ENCODE measurements at regions not wholly inside any gene's neighbourhood (a gene's known extent, or its start where the extent isn't known, plus 50 kb on each side); places are given as distances from the start of the nearest gene placed in this dataset.

DNA sequence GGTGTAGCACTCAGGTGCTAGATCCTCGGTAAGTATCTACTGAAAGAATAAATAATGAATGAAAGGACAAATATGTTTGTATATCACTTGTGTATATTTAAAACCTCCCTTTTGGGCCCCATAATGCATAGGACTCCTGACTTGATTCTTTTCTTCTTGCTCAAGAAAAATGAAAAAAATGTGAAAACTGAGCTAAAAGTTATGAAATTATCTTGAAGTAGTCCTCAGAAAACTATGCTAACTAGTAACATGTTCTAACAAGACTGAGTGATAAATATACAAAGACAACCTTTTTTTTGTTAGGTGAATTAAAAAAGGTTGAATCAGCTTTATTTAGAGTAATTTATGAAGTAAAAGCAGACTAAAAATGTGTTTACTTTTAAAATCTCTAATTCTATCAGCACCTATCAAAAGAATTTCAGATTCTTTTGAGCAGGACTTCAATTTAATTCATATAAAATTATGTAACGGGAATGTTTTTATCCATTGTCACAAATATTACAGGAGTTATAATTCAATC lies 247.8 kb upstream of the JAG1 start:
- DNase-seq = no peak

DNA sequence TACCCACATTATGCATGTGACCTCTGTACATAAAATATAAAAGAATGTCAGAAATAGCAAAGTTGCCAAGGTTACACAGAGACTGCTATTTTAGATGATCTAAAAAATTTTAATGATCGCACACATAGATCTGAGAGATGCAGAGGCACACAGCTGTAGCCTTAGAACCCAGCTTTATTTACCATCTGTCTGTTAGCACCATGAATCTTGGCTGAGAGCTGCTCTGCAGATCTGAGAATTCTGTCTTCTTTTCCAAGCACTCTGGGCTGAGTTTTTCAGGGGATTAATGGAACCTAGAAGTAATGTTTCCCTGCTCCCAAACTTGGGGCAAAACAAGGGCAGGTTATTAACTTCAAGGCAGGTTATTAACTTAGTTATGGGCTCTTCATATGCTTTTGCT lies 248.7 kb upstream of the JAG1 start:
- no peak for DNase-seq

DNA sequence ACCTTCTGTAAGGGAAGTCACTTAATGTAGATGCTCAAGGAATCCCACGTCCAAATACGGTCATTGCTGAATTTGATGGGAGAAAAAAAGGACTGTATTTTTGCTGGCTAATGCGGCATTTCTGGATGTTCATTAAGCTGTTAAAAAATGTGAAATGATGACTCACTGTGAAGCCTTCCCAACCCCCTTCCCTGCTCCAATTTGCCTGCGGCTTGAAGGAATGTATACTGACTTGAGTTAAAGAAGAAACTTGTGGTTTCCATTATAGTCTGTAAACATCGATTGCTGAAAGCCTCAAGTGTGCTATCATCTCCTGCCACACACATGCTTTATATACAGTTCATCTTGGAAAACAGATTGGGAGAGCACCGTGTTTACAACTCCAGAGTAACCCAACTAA lies 249.1 kb upstream of the JAG1 start:
- DNase-seq = no peak

DNA sequence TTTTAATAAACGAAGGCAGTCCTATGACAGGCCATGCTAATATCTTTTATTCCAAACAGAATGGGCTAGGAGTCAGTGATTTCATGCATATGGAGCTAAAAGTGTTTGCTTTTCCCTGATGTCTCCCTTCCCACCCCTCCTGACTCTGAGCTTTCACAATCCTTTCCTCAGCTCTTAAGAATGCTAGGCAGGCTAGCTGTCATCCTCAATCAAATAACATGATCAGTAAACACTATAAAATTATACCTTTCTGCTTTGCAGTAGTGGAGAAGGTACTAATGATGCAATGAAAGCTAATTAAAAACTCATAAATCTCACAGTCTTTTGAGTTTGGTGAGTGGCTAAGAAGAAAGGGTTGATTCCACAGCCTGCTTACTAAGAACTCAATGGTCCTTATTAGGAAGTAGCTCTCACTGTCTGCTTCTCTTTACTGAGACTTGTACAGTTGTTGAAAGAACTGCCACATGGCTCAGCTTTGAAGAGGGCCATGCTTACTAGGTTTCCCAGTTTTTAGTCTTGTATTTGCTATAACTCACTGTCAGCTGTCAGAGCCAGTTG lies 250.9 kb upstream of the JAG1 start:
- DNase-seq = no peak

DNA sequence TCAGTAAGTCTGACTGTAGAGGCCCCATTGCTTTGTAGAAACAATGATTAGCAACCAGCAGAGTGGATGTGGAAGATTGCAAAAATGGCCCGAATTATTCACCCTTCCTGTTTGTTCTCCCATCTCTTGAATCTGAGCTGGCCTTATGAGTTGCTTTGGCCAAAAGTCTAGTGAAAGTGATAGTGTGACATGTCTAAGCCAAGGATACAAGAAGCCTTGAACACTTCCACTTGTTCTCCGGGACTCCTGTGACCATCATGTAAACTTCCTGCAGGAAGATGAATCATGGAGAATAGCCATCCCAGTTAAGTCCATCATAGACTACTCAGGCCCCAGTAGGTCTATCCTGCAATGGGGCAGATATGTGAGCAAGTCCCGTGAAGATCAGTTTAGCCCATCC lies 252.0 kb upstream of the JAG1 start:
- no peak for DNase-seq

DNA sequence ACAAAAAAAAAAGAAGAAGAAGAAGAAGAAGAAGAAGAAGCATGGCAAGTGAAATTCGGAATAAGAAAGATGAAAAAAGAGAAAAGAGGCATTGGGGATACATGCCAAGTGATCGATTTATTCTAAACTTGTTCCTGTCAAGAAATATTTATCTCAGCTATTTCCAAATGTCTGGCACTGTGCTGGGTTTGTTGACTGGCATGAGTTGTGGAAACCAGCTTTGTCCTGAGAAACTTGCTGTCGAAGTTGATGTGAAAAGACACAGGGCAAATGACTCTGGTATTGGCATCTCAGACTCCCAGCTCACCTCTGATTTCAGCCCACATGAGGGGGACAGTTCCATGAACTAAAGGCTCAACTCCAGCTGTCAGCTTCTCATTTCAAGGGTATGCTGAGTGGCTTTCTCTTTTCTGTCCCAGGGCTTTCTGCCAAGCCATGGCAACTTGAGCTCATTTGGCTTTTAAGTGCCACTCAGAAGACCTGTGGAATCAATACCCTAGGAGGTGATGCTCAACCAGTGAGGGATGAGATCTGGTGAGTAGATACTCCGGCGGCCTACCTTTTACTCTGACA lies 253.3 kb upstream of the JAG1 start:
- DNase-seq = no peak

DNA sequence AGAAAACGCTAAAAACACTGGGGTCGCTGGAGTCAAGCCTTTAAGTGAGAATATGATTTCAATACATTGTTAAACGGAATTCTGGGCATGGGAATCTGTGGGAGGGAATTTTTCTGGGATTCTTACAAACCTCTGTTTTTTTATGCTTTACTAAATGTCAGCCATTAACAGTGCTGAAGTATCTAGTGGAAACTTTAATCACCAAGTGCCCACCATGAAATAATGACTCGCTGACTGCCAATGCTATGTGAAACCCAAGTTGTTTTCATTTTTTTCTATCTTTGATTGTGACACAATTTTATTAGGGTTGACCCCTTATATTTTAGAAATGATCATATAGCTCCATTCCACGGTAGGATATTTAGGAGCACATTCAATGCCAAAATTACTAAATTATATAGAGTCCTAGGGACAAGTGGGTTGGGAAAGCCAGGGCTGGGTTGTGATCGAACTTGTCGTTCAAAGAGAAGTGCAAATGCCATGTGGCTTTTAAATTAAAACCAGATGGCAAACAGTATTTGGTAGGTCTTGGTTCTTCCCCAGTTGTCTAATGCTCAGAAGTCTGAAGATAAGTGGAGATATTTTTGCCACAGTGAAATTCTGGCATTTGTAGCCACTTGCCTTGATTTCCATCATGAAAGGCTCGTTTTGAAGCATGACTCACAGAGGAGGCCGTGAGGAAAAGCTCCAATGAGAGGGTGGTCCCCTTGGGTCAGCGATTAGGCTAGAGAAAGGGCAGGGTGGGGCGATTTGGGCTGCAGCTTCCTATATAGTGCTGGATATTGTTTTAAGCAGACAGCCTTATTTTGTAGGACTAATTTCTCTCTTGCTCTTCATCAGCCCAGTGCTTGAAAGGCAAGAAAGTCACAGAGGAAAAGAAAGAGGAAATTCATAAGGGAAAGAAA lies 254.4 kb upstream of the JAG1 start:
- DNase-seq = no peak

DNA sequence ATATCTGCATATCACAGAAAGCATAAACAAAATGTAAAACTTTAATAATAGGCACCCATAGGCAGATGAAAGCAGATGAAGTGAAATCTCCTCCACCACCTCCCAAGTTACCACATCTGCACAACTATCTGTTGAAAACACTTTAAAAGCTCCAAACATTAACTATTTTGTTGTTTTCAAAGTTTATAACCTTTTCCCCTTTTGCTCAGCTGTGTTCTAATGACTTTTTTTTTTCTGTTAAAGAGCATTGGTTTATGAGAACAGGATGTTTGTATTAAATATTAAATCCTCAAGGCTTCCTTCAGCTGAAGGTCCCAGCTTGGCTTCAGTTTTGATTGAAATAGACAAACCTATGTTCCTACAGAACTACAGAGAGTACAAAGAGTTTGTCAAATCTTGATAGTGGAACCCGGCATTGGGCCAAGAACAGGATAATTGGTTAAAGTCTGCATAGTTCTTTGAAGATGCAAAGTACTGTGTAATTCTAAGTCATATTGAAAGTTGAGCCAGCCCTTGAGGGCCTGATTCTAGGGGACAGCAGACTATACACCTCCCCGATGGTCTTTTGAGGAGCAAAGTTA lies 255.1 kb upstream of the JAG1 start:
- DNase-seq = no peak

DNA sequence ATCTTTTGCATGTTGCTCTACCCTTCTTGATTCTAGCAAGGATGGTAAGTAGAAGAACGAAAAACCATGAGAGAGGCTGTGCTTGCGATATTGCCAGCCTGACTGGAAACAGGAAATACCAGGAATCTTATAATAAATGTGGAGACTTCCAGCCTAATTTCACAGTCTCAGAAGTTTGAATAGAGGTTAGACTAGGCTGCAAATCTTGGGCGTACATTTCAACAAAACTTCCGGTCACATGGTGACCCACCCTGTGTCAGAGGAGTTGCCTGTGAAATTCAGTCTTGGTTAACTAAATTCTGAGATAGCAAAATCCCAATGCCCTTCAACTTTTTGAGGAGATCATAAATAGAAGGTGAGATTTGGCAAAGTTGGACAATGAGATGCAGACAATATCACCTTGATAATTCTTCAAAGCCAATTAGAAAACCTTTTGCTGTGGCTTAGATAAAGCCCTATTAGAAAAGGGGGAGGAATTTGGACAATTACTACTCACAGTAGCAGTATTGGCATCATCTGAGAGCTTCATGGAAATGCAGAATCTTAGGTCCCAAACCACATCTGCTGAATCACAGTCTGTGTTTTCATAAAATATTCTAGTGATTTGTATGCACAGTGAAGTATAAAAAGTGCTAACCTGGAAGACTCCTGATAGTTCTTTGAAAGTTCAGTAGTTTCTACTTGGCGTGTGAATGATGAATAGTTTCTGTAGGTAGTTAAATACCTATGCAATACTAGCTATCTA lies 262.0 kb upstream of the JAG1 start:
- no peak for DNase-seq

DNA sequence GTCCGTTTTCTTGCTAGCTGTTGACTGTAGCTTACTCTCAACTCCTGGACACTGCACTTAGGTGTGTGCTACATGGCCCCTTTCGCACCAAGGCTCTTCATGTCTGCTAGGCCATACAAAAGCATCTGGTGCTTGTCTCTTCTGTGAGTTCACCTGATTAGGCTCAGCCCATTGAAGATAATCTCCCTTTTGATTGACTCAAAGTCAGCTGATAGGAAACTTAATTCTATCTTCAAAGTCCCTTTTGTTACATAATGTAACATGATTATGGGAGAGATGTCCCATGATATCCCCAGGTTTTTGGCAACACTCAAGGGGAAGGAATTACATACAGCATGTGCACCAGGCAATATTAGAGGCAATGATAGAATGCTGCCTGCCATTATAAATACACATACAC lies 263.0 kb upstream of the JAG1 start:
- no peak for DNase-seq

DNA sequence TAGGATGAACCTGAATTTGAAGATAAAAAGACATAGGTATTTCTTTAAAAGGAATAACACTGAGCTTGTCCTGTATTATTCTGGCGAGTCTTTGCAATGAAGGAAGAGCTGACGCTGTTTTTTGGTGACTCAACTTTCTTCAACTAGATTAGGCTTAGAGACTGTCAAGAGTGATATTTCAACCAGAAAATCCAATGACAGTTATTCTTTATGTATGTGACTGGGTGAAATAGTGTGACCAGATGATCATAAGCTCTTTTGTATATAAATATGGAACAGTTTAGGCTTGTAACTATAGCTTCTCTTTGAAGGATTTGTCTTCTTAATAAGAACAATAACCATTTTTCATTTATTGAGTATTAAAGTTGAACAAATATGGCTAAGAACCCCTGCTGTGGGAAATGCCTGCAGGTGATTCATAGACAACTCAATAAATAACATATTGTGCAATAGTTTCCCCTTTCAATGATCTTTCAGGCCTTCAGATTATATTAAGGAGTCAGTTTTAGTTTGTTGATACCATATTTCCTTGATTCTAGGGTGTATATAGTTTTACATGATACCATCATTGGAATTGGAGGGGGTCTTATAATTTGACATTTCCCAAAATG lies 265.6 kb upstream of the JAG1 start:
- no peak for DNase-seq

DNA sequence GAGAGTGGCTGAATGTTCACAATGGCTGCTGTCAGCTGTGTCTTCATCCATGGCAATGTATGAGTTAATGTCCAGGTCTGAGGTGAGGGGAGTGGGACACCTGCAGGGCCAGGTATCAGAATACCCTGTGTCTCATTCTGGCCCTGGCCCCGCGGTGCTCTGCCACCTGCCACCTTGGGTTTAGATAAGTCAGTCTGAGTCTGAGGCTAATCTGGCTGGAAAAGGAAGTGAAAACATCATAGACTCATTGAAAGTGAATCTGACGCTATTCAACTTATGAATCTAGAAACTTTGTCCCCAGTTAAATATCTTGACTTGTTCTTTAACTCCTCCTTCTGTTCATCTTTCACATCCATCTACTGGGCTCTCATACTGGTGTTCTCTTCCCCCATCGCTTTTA lies 267.1 kb upstream of the JAG1 start:
- no peak for DNase-seq

DNA sequence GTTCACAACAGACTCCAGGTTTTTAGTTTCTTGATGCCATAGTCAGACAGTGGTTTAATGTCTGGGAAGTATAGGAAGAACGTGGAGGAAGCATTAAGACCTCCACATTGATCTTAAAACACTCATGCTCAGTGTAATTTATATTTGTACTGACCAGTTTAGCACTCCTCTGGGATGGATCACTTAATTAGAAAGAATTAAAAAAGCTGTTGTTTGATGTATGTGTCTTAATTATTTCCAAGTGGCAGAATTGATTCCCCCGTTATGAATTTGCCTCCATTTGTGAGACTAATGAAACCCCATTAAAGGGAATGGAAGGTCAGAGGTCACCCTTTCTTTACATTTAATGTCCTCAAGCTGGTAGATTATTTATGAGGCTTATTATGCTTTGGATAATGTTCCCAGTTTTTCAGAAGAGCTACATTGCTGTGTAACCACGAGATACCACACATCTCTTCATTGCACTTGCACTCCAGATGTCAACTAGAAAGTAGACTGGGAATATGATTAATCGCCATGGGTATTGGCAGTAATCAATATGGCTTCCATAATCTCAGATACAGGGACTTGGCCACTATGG lies 270.0 kb upstream of the JAG1 start:
- peak; percentile 12 for DNase-seq

DNA sequence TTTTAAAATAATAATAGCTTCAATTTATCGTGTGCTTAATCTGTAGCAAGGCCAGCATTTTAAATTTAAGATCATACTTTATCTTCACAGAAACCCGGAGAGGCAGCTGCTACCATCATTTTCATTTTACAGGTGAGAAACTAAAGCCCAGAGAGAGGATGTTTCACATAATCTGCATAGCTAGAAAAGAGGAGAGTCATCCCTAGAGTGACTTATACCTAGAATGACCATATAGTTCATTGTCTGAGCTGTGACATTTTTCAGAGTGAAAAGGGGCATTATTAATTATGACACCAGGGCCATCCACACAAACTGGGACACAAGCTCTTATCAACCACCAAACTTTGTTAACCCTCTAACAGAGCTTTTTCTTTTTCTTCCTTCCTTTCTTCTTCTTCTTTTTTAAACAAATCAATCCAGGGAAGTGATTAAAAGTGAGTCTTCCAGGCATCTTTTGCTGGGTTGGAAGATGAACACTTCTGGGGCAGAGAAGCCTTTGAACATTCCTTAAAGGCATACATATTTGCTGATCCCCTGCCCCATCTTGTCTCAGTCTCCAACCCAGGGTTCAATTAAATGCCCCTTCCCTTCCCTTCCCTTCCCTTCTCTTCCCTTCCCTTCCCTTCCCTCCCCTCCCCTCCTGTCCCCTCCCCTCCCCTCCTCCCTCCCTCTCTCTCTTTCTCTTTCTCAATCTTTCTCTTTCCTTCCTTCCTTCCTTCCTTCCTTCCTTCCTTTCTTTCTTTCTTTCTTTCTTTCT lies 272.5 kb upstream of the JAG1 start:
- DNase-seq = no peak

DNA sequence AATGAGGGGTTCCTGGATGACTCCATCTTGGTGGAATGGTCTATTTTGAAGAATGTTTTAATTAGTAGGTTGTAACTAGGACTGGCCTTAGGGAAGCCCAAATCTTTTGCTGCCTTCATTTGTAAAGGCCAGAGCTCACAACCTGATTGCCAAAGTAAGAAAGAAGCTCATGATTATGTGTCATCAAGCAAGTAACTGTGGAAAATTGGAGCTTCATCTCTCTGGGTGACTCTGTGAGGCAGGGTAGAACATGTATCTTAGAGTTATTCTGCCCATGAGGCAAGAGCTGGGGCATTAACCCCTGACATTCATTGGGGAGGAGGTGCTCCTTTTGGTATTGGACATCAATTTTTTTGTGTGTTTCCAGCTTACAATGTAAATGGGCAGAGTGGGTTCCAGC lies 273.9 kb upstream of the JAG1 start:
- DNase-seq = no peak

DNA sequence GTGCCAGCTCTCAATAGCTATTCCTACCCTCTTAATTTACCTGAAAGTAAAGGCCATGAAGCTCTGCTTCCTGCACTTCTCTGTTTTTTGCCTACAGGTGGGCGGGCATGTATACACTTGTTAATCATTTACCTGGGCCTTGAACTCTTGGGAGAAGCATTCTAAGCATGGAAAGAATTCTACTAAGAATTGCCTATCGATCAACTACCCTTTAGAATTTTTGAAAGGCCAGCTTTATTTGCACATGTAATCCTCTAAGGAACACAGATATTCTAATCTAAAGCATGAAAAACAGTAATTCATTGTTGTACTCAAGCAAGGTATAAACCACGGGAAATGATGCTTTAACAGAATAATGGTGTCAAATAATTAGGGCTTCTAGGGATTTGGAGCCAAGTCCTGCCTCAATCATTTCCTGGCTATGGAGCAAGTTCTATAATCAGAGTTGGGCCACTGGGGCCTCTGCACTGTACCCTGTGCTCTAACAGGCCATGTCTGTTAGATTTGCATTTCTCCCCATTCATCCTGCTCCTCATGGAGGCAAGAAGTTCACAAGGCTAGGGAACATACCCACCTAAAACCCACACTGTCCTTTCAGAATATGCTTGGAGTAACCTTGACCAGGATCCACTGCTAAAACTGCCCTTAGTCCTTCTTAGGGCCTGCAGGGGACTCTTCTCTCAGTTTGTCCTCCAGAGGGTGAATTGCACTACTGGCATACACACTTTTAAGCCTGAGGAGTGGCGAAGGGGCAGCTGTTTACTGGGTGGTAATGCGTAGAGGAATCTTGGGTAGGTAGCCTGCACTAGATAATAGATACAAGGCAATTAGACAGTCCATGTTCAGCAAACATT lies 276.4 kb upstream of the JAG1 start:
- no peak for DNase-seq

DNA sequence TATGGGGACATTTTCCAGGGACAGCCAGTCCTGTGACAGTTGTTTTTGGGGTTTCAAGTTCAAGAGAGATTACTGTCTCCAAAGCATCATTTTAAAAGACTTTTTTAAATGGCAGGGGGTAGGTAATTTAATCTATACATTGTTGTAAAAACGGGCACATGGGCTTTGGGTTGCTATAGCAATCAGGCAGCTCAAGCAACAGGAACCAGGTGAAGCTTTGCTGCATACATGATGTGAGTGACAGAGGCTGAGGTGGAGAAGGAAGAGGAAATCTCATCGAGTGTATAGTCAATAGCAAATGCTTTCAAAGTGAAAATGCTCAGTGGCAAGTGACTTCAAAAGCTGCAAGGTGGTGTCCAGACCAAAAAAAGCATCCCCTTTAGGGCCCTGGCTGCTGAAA lies 277.4 kb upstream of the JAG1 start:
- no peak for DNase-seq

DNA sequence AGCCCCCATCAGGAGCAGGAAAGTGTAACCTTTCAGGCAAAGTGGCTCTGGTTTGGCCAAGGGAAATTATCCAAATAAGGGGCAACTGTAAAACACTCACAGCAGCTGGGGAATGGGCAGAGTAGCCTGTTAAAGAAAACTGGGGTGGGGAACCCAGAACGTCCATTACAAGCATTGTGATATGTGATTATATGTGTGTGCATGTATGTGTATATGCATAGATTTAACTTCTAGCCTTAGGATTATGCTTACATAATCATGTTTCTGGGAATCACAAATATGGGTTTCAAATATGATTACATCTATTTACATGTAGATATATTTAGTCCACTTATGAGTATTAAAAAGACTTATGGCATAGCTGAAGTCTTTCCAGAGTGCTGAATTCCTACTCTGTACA lies 278.1 kb upstream of the JAG1 start:
- no peak for DNase-seq

DNA sequence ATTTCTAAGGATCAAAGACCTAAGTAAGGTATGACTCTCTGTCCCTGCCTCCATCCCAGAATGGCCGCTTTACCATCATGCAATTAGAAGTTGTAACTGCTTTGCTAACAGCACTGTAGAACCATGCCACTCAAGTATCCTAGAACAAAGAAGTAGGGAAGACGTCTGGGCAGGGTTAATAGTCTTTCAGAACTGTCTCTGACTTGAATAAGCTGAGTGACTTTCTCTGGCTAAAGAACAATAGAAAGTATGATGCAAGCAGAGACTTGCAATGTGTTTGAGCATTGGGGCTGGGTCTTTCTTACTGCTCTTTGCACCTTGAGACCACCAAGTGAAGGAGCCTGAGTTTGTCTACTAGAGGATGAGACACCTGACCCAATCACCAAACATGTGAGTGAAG lies 279.6 kb upstream of the JAG1 start:
- no peak for DNase-seq

Data from right kidney (tissue), 1 donor.